Raji (cell line): ENCODE measurements at regions not wholly inside any gene's neighbourhood (a gene's known extent, or its start where the extent isn't known, plus 50 kb on each side); places are given as distances from the start of the nearest gene placed in this dataset.

Source experiments
- POLR2A ChIP-seq: IDR thresholded peaks from 2 replicates; pipeline ENCODE4 v1.6.1; 2011; ENCODE audit warnings: low read depth, low read length, control low read depth; ENCODE audit not compliant: insufficient read depth

DNA sequence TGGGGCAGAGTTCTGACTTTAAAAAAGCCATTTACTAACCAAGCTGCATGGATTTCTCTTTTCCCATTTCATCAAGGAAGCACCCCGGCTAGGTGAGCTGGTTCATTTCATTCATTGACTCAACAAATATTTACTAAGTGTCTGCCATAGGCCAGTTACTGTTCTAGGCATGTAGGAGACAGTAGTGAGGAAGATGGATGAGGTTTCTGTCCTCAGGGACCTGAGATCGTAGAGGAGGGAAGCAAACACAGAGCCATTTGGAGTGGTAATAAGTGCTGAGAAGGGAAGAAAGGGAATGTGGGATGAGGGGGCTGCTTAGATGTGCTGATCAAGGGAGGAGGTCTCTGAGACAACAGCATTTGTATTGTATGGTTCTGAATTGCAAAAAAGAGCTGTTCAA, 120.4 kb downstream of the C9orf152 start:
- TF ChIP-seq POLR2A, result no peak

DNA sequence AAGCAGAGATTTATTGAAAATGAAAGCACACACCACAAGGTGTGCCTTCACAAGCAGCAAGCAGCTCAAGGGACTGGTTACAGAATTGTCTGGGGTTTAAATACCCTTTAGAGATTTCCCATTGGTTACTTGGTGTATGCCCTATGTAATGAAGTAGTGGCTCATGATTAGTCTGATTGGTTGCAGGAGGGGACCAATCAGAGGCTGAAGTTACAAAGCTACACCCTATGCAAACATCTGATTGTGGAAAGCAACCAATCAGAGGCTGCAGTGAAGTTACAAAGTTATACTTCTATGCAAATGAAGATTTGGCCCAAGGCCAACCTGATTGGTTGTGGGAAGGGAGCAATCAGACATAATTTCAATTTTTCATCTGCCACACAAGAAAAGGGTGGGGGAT, 119.9 kb downstream of the C9orf152 start:
- no peak for TF ChIP-seq POLR2A

DNA sequence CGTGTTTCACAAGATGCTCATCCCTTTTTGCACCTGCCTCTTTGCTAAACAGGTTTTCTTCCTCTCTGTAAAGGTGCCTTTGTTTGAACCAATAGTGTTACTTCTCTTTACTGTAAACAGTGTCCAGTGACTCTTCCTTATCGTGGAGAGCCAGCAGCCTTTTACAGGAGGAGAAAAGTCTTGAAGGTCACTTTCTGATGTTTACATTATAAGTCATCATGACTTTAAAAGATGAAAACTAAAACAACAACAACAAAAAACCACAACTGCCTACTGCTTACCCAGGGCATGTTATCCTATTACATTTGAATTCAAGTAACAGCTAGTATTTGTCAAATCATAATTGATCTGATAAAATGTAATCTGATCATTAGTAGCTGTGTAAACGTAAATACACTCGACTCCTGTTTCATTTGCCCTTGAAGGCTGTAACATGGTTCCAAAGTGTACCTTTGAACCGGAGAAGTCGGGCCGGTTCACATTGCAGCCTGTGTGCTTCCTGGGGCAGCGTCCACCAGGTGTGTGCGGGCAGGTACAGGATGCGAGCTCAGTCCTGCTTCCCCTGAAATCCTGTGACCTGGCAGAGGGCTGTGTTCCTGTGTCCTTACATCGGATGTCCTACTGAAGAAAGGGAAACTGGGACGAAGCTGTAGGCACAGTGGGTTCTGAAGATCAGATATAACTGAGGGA, 118.1 kb downstream of the C9orf152 start:
- TF ChIP-seq POLR2A, result no peak

DNA sequence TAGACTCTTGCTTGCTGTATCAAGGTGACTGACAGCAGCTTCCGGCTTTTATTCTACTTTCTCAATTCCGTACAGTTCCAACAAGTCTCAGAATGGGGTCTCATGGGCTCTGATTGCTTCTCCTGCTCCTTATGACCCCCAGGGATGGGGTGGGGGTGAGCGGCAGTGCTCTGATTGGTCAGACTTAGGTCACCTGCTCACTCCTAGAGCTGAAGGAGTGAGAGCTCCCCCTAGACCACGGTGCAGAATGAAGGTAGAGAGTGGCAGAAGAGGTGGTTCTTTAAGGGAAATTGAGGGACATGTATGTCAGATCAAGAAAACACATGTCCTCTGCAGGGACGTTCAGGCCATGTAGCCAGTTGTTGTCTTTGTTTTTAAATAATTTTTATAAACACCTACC, 115.2 kb downstream of the C9orf152 start:
- no peak for TF ChIP-seq POLR2A

DNA sequence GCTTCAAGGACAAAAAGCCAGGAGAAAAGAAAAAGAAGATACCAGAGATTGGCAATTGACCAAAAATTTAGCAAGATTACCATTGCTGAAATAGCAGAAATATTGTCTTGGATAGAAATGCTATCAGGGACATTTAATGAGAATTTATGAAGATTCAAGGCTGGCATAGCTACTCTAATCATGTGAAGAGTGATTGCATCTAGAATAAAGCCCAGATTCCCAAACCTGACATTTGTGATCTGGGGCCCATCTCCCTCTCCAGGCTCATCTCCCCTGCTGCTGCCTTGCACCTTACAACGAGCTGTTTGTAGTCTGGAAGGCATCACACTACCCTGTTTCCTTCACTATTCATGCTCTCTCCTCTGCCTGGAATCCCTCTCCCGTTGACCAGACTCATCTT, 114.5 kb downstream of the C9orf152 start:
- no peak for TF ChIP-seq POLR2A

DNA sequence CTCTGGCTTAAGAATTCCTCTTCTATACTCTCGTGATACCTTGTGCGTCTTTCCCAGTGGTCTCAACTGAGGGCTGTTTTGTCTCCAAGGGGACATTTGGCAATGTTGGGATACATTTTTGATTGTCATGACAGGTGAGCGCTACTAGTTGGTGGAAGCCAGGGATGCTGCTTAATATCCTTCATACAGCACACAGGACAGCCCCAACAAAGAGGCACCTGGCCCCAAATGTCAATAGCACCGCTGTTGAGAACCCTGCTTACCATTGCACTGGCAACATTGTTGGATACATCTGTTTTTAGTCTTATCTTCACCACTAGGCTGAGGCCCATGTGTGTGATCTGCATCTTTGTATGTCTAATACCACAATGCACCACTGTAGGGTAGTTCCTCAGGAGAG, 114.1 kb downstream of the C9orf152 start:
- no peak for TF ChIP-seq POLR2A

DNA sequence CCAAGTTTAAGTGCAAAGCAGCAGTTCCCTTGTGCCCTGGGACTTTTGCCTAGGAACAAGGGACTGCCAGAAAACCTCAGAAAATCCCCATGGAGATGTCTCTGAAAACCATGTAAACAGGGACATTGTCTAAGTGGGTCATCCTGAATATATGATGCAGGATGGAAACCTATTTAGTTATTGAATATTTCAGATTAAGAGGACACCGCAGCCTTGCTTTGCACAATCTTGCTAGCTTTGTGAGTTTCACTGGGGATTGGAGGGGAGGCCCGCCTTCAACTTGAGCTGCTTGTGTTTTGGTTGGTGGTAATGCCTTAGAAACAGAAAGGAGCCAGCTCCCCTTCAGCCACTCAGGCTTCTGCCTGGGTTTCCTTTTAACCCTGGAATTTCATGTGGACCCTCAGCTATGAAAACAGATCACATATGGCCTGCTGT, 112.8 kb downstream of the C9orf152 start:
- no peak for TF ChIP-seq POLR2A

DNA sequence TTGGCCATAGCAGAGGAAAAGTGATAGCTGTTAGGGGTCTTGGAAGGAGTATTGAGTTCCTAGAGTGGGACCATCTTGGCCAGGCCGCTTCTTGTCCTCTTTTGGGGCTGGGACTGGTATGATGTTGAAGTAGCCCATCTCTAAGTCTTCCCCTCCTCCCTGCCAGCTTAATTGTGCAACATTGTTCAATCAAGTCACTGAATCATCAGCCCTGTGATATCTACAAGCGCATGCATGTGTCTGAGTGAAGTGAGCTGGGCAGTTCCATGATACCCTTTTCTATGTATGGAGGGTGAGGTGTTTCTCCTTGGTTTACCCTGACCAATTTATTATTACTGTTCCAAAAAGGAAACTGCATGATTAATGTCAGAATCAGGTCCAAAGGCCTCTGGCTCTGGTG, 112.2 kb downstream of the C9orf152 start:
- no peak for TF ChIP-seq POLR2A

DNA sequence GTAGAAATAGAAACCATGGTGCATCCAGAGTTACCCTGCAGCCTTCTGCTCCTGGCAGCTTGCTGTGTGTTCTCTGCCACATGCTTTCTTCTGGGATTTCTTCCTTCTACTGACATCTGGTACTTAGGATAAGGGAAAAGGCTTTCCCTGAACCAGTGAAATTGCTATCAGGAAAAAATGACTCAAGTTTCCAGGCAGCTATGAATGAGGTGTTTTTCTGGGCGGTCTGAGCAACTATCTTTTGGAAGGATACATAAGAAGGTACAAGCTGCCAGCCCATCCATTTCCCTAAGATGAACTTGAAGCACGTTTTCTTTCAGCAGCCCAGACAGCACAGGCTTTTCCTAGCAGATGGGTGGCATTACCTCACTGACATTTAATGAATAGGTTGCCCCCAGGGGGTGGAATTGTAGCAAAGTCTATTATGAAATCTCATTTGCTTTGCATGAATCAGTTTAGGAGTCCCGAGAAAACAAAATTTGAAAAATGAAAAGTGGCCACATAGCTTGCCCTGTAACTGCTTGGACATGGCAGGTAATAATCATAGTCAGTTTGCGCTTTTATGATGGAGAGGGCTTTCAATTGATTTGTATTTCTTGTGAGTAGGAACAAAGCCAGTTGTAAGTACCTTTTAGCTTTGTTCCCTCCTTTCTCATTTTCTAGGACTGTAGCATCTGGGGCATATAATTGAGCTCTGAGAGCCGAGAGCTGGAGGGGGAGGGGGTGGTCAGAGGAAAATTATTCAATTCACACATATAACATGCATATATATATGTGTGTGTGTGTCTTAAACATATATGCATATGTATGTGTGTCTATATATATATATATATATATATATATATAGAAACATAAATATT, 108.5 kb downstream of the C9orf152 start:
- TF ChIP-seq POLR2A, result no peak

DNA sequence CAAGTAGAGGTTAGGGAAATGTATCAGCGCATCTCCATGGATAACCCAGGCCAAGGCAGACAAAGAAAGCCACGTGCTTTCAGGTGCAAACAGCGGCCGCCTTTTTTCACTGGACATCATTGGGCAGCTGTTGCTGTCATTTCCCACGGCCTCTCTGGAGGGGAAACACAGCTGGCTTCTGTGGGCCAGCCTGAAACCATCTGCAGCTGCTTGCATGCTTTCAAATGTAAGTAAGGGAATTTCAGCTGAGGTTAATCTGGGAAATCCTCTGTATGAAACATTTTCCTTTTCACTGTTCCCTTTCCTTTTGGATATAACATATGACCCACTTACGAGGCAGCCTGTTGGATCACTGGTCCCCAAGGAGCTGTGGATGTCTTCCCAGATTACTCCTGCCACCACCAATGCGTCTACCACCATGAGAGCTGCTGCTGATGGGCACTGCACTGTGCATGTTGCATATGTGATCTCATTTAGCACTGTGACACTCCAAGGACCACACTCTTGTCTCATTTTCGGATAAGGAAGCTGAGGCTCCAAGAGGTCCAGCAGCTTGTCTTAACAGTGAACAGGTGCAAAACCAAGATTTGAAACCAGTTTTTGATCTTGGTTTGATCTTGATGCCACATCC, 106.3 kb downstream of the C9orf152 start:
- no peak for TF ChIP-seq POLR2A

DNA sequence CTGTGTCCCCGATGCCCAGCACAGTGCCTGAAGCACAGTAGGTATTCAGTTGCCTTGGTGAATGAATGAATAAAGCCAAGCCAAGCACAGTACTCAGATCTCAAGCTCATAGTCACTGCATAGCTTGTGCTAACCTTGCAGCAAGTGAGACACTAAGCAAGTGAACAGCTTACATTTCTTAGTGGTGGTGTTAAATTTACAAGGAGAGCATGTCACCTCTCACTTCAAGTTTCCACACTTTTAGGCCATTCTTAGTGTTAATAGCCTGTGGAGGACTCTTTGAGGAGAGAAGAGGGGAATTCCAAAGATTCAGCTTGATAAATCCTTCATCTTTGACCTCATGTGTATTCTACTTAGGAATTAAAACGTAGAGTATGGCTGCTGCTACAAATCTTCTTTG, 104.7 kb downstream of the C9orf152 start:
- no peak for TF ChIP-seq POLR2A

DNA sequence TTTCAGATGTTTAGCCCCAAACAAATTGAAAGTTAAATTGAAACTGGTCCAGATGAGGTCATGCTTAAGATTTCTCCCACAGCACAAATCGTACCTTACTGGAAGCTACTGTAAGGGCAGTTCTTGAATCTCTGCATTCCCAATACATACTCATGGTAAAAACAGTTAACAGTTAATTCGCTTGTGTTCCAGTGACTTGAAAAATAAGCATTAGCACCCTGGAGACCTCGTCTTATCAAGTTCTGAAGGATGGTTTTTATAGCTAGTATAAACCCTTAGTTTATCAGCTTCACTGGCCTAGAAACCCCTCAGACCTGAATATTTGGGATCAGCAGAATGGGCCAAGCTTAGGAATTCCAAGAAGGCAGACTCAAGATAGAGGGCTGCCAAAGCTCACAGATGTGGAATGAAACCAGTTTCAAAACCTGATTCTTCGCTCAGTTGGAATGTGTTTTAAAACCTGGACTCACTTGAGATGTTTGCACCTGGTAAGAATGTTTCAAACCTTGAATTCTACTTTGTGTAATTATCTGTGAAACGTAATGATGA, 103.6 kb downstream of the C9orf152 start:
- TF ChIP-seq POLR2A, result no peak

DNA sequence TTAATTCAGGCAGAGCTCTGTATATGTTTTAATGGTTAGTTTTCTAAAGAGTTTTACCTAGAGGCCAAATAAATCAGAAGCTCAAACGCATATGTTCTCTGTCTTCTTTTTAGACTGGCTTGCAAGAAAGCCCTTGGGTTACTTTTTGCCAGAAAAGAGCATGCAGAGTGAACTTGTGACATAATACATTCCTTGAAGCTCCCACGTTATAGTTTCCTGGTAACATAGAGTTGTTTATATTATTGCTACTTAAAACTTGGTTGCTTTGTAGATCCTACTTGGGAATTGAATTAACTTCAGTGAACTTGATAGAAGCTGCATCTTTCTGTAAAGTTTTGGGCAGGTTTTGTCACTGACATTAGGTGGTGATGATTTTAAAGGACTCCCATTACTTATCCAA, 102.9 kb downstream of the C9orf152 start:
- TF ChIP-seq POLR2A, result no peak

DNA sequence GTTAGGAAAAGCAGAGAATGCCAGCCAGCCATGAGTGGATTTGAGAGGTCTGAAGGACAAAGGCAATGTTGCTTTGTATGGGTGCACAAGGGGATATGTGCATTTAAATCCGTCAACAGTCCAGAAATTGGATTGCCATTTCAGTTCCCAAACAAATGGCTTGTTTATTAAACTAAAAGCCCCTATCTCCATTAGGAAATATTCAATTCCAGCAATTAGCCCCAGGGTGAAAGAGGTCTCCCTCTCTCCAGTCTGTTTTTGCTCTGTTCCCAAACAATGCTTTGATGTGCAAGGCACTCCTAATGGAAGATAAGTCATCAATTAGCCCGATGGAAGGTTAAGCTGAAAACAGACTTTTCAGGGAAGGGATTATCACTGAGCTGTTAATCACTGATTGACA, 101.3 kb downstream of the C9orf152 start:
- no peak for TF ChIP-seq POLR2A

DNA sequence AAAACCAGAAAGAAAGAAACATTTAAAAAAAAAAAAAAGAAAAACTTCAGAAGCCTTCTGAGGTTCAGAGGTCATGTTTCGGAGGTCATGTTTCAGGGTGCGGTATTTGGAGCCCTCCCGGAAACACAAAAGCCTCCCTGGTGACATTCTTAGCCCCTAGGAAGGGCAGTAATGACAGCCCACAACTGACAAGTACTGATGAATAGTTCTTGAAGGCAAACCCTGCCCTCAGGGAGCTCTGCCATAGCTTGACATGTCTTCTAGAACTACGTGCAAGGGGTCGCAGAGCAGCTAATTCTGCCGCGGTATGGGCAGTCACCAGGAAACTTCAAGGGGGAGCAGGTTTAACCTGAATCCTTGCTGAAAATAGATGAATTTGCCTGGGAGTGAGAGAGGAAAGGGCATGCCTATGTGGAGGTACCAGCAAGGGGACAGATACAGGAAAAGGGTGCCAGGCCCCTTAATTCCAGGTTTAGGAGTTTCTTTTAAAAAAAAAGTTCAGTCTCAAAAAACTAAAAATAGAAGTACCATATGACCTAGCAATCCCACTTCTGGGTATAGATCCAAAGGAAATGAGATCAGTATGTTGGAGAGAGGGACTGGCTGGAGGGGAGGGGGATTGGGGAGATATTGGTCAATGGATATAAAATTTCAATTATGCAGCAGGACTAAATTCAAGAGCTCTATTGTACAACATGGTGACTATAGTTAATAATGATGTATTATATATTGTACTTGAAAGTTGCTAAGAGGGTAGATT, 98.4 kb downstream of the C9orf152 start:
- no peak for TF ChIP-seq POLR2A
